ENCODE measurements at regions not wholly inside any gene's neighbourhood (a gene's known extent, or its start where the extent isn't known, plus 50 kb on each side); places are given as distances from the start of the nearest gene placed in this dataset.
"Not testable (repeated sequence)": the region's sequence is repeated elsewhere in the genome, so short reads cannot be mapped to it uniquely, and the experiment has no call there.

GRCh38 chr3:88301996-88302393, 152.2 kb downstream of the C3orf38 start:
- no peak for TF ChIP-seq CTCF (IDR thresholded peaks at IDR 0.05)
- no peaks in the 10 kb centered on the region for H3K36me3 Mint-ChIP-seq (ENCODE audit: low read depth)
- H3K27me3 Mint-ChIP-seq (ENCODE audit: low read depth): peaks cover 1% of the 10 kb centered on the region
- H3K4me1 Mint-ChIP-seq (ENCODE audit: low read depth): no peaks in the 10 kb centered on the region
- no peaks in the 10 kb centered on the region for H3K9me3 Mint-ChIP-seq (ENCODE audit: low read depth)
- no peak overlapping the region for H3K27ac Mint-ChIP-seq (ENCODE audit: unreplicated experiment)
- no peak for DNase-seq (ENCODE audit: low spot score)
- H3K4me3 Mint-ChIP-seq (ENCODE audit: unreplicated experiment): no peak overlapping the region

- not testable (repeated sequence) for H3K27me3 Mint-ChIP-seq (ENCODE audit: low read depth); H3K36me3 Mint-ChIP-seq (ENCODE audit: low read depth); H3K9me3 Mint-ChIP-seq (ENCODE audit: low read depth); H3K27ac Mint-ChIP-seq (ENCODE audit: unreplicated experiment); H3K4me1 Mint-ChIP-seq (ENCODE audit: low read depth); DNase-seq (ENCODE audit: low spot score); H3K4me3 Mint-ChIP-seq (ENCODE audit: unreplicated experiment)
Measured at GRCh38 chr3:88303331-88303904, 153.7 kb downstream of the C3orf38 start.

DNA sequence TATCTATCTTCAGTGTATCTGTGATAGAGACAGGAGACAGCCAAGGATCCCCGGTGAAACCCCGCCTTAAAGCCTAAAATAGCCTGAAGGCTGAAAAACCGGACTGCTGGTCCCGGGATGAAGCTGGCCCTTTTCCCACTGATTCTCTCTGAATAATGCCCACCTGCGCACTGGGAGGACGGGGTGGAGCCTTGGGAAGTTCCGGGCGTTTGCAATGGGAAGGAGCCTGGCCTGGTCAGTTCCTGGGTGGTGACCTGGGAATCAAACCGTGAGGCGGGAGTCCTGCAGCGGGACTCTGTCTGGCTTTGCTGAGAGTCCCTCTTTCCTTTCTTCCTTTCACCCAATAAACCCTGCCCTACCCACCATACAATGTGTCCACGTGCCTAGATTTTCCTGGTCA, 157.9 kb downstream of the C3orf38 start:
- Mint-ChIP-seq H3K4me1 (ENCODE audit: low read depth) (no peaks in the 10 kb centered on the region), H3K27me3 (ENCODE audit: low read depth) (peaks cover 16% of the 10 kb centered on the region), H3K36me3 (ENCODE audit: low read depth) (no peaks in the 10 kb centered on the region), H3K27ac (ENCODE audit: unreplicated experiment) (no peak overlapping the region), H3K9me3 (ENCODE audit: low read depth) (no peaks in the 10 kb centered on the region), H3K4me3 (ENCODE audit: unreplicated experiment) (no peak overlapping the region)
- no peak for DNase-seq (ENCODE audit: low spot score)
- TF ChIP-seq CTCF (IDR thresholded peaks at IDR 0.05): no peak

DNA sequence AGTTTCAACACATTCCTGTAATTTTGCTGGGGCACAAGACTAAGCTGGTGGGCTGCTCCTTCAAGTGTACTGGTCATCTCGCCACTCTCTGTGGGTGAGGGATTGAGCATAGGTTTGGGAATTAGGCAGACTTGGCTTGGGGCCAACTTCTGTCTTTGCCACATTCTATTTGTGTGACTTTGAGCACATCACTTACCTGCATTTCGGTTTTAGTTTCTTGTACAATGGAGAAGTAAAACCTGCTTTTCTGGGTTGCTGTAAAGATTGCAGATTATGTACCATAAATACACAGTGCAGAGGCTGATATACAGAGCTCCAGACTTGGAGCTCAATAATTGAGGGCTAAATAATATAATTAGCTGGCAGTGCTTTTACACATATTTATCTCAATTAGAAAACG, 162.1 kb downstream of the C3orf38 start:
- H3K27ac Mint-ChIP-seq (ENCODE audit: unreplicated experiment): no peak overlapping the region
- H3K36me3 Mint-ChIP-seq (ENCODE audit: low read depth): no peaks in the 10 kb centered on the region
- peaks cover 16% of the 10 kb centered on the region for H3K27me3 Mint-ChIP-seq (ENCODE audit: low read depth)
- H3K9me3 Mint-ChIP-seq (ENCODE audit: low read depth): no peaks in the 10 kb centered on the region
- no peaks in the 10 kb centered on the region for H3K4me1 Mint-ChIP-seq (ENCODE audit: low read depth)
- no peak for TF ChIP-seq CTCF (IDR thresholded peaks at IDR 0.05)
- DNase-seq (ENCODE audit: low spot score): no peak
- no peak overlapping the region for H3K4me3 Mint-ChIP-seq (ENCODE audit: unreplicated experiment)

- Mint-ChIP-seq H3K4me3 (ENCODE audit: unreplicated experiment) (no peak overlapping the region), H3K9me3 (ENCODE audit: low read depth) (no peaks in the 10 kb centered on the region), H3K27ac (ENCODE audit: unreplicated experiment) (no peak overlapping the region), H3K36me3 (ENCODE audit: low read depth) (no peaks in the 10 kb centered on the region), H3K4me1 (ENCODE audit: low read depth) (no peaks in the 10 kb centered on the region), H3K27me3 (ENCODE audit: low read depth) (peaks cover 15% of the 10 kb centered on the region)
- no peak for DNase-seq (ENCODE audit: low spot score)
- no peak for TF ChIP-seq CTCF (IDR thresholded peaks at IDR 0.05)
Measured at GRCh38 chr3:88312256-88312655, 162.5 kb downstream of the C3orf38 start.

- H3K9me3 Mint-ChIP-seq (ENCODE audit: low read depth): no peaks in the 10 kb centered on the region
- H3K4me1 Mint-ChIP-seq (ENCODE audit: low read depth): peaks cover 3% of the 10 kb centered on the region
- H3K27ac Mint-ChIP-seq (ENCODE audit: unreplicated experiment): no peak overlapping the region
- H3K36me3 Mint-ChIP-seq (ENCODE audit: low read depth): no peaks in the 10 kb centered on the region
- peaks cover 5% of the 10 kb centered on the region for H3K27me3 Mint-ChIP-seq (ENCODE audit: low read depth)
- H3K4me3 Mint-ChIP-seq (ENCODE audit: unreplicated experiment): no peak overlapping the region
- no peak for TF ChIP-seq CTCF (IDR thresholded peaks at IDR 0.05)
- no peak for DNase-seq (ENCODE audit: low spot score)
Measured at GRCh38 chr3:88318067-88318466, 168.3 kb downstream of the C3orf38 start.

Data from chondrocyte (in vitro differentiated cells).